Fibroblast of the aortic adventitia (primary cell): ENCODE measurements at regions not wholly inside any gene's neighbourhood (a gene's known extent, or its start where the extent isn't known, plus 50 kb on each side); places are given as distances from the start of the nearest gene placed in this dataset.

Experiments
- DNase-seq: peaks from one replicate; pipeline ENCODE4 v3.0.0-alpha.2; 2010; ENCODE audit warnings: low read depth
- H3K4me3 ChIP-seq: 2 replicates; pipeline ENCODE4 v1.5.1; 2011; ENCODE audit warnings: low read depth, mild to moderate bottlenecking, control low read depth, low read length, moderate library complexity
- CTCF ChIP-seq: IDR thresholded peaks from 2 replicates; pipeline ENCODE4 v1.5.1; 2011; ENCODE audit warnings: mild to moderate bottlenecking, low read length, control low read depth, inconsistent platforms; ENCODE audit not compliant: insufficient read depth

GRCh38 chr4:103887191-103887590 lies 167.4 kb upstream of the TACR3 start:
- no peak overlapping the region for H3K4me3 ChIP-seq
- DNase-seq = no peak
- TF ChIP-seq CTCF = no peak

GRCh38 chr4:103885152-103885551 lies 165.4 kb upstream of the TACR3 start:
- no peak for DNase-seq
- no peak for TF ChIP-seq CTCF
- no peak overlapping the region for H3K4me3 ChIP-seq

- DNase-seq = no peak
- TF ChIP-seq CTCF = no peak
- no peak overlapping the region for H3K4me3 ChIP-seq
Measured at GRCh38 chr4:103867311-103867710, 147.5 kb upstream of the TACR3 start.

GRCh38 chr4:103853627-103854026 lies 133.8 kb upstream of the TACR3 start:
- DNase-seq = no peak
- TF ChIP-seq CTCF = no peak
- no peak overlapping the region for H3K4me3 ChIP-seq

GRCh38 chr4:103853146-103853545 lies 133.4 kb upstream of the TACR3 start:
- no peak overlapping the region for H3K4me3 ChIP-seq
- TF ChIP-seq CTCF = no peak
- DNase-seq = no peak

GRCh38 chr4:103845075-103845474 lies 125.3 kb upstream of the TACR3 start:
- TF ChIP-seq CTCF = no peak
- DNase-seq = no peak

GRCh38 chr4:103842637-103843239 lies 123.0 kb upstream of the TACR3 start:
- no peak overlapping the region for H3K4me3 ChIP-seq
- no peak for DNase-seq
- no peak for TF ChIP-seq CTCF

More at GRCh38 chr4:103845075-103845474, 125.3 kb upstream of the TACR3 start:
- no peak overlapping the region for H3K4me3 ChIP-seq
